SU-DHL-6 (cell line): ENCODE measurements at regions not wholly inside any gene's neighbourhood (a gene's known extent, or its start where the extent isn't known, plus 50 kb on each side); places are given as distances from the start of the nearest gene placed in this dataset.

Source experiments
- CTCF ChIP-seq: fragments of 200-600 bp; sonication (generic); IDR thresholded peaks from one replicate; pipeline ENCODE4 v1.5.1; 2017; ENCODE audit warnings: antibody characterized with exemption, mild to moderate bottlenecking, low read length, moderate library complexity; ENCODE audit not compliant: insufficient read depth, poor library complexity, severe bottlenecking
- EZH2phosphoT487 ChIP-seq: fragments of 200-600 bp; sonication (generic), shearing (Covaris generic); conservative IDR thresholded peaks from 2 replicates; pipeline ENCODE4 v1.6.1; 2018; ENCODE audit warnings: mild to moderate bottlenecking, antibody characterized with exemption, low read length, moderate library complexity, mixed read lengths

GRCh38 chr20:19936466-19937200 lies 80.5 kb upstream of the NAA20 start:
- TF ChIP-seq CTCF = no peak
- no peak for TF ChIP-seq EZH2phosphoT487
